HEK293T (cell line): ENCODE measurements at regions not wholly inside any gene's neighbourhood (a gene's known extent, or its start where the extent isn't known, plus 50 kb on each side); places are given as distances from the start of the nearest gene placed in this dataset.

ENCODE experiments used
- ELF4 ChIP-seq: fragments of 450-650 bp; IDR thresholded peaks from 2 replicates; pipeline ENCODE4 v1.6.1; 2017; ENCODE audit warnings: antibody characterized with exemption
- FOXK2 ChIP-seq: fragments of 450-650 bp; IDR thresholded peaks from 2 replicates; pipeline ENCODE4 v1.6.1; 2016; ENCODE audit warnings: mild to moderate bottlenecking
- FOXM1 ChIP-seq: fragments of 450-650 bp; IDR thresholded peaks from 2 replicates; pipeline ENCODE4 v1.6.1; 2017; ENCODE audit warnings: mild to moderate bottlenecking, borderline replicate concordance
- SP1 ChIP-seq: fragments of 450-650 bp; IDR thresholded peaks from 2 replicates; pipeline ENCODE4 v1.6.1; 2017
- SUZ12 ChIP-seq: fragments of 450-650 bp; IDR thresholded peaks from 2 replicates; pipeline ENCODE4 v1.6.1; 2016; ENCODE audit warnings: mild to moderate bottlenecking
- TARDBP ChIP-seq: fragments of 450-650 bp; IDR thresholded peaks from 2 replicates; pipeline ENCODE4 v1.6.1; 2016

GRCh38 chr2:60657673-60658072 lies 98.4 kb upstream of the PAPOLG start:
- no peak for TF ChIP-seq ELF4
- TF ChIP-seq FOXM1 = no peak
- TF ChIP-seq SUZ12 = no peak
- no peak for TF ChIP-seq TARDBP
- TF ChIP-seq FOXK2 = no peak
- no peak for TF ChIP-seq SP1
